Activated naive CD4-positive, alpha-beta T cell treated with anti-CD3 and anti-CD28 coated beads for 36 hours (primary cell): ENCODE measurements at regions not wholly inside any gene's neighbourhood (a gene's known extent, or its start where the extent isn't known, plus 50 kb on each side); places are given as distances from the start of the nearest gene placed in this dataset.
A peak's percentile ranks its signal among the peaks of the same experiment; 100 is the strongest.

Experiments used
- CTCF ChIA-PET: fragments of 350-600 bp; sonication (Branson Sonifier 250); formaldehyde crosslinking; loops from one replicate; lab custom pipeline; 2021; ENCODE audit warnings: antibody characterized with exemption; lab: Charles Lee
- DNase-seq: peaks from one replicate; pipeline ENCODE4 v3.0.0-alpha.2; 2020
- H3K27ac Mint-ChIP-seq: one replicate; pipeline ENCODE4 v1.8.0; 2021; ENCODE audit warnings: mild to moderate bottlenecking, mixed read lengths
- H3K27me3 Mint-ChIP-seq: one replicate; pipeline ENCODE4 v1.8.0; 2021; ENCODE audit warnings: low read depth, mixed read lengths
- H3K36me3 Mint-ChIP-seq: one replicate; pipeline ENCODE4 v1.8.0; 2021; ENCODE audit warnings: low read depth, mixed read lengths
- H3K4me1 Mint-ChIP-seq: one replicate; pipeline ENCODE4 v1.8.0; 2021; ENCODE audit warnings: low read depth, mixed read lengths
- H3K4me3 Mint-ChIP-seq: one replicate; pipeline ENCODE4 v1.8.0; 2021; ENCODE audit warnings: mild to moderate bottlenecking, moderate library complexity, mixed read lengths
- H3K9me3 Mint-ChIP-seq: one replicate; pipeline ENCODE4 v1.8.0; 2021; ENCODE audit warnings: mixed read lengths
- intact Hi-C: fragments of 100-400 bp; cut with micrococcal nuclease; formaldehyde crosslinking; loops from one replicate; pipeline ENCODE4 v1.15.1; 2023

DNA sequence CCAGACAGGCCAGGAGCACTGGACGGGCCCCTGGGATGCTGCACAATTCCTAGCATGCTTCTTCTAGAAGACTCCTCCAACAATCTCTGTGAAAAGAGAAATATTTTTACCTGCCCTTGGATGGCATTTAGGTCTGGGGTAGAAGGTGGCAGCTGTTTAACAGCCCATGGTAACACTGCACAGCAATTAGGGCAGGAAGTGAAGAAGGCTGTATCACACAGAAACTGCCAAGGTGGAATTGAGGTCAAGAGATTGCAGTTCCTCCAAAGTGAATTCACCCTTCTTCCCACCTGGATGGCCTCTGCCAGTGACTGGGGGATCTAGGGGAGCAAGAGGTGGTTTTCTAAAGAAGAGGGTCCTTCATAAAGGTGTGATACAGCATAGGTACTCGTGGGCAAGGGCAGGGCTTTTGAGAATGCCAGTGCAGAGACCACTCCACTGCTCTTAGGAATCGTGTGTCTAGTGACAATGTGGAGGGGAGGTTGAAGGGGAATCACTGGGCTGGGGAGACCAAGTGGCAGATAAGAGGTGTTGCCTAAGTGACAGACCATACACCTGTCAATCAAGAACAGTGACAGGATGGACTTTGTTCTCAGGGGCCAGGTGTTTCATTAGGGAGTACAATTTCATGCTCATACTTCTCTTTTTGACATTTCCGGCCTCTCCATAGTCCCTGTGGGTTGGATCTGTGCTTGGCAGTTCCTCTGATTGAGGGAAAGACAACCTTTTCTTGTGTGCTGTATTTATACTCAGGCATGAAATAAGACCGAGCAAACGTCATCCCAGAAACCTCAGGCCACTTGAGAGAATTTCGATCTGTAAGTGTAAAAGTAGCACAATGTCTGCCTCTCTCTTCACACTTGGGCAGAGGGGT is 83.5 kb upstream of the BCL6 start:
- H3K36me3 Mint-ChIP-seq: no peaks in the 10 kb centered on the region
- no peaks in the 10 kb centered on the region for H3K9me3 Mint-ChIP-seq
- H3K27me3 Mint-ChIP-seq: no peaks in the 10 kb centered on the region
- CTCF ChIA-PET: no interaction called here
- intact Hi-C loops: no loop called here
- DNase-seq: no peak
- no peak overlapping the region for H3K27ac Mint-ChIP-seq
- H3K4me1 Mint-ChIP-seq: peaks cover 19% of the 10 kb centered on the region
- H3K4me3 Mint-ChIP-seq: no peak overlapping the region

- no peaks in the 10 kb centered on the region for H3K36me3 Mint-ChIP-seq
- CTCF ChIA-PET: no interaction called here
- DNase-seq: no peak
- intact Hi-C loops: no loop called here
- peaks cover 30% of the 10 kb centered on the region for H3K4me1 Mint-ChIP-seq
- H3K27ac Mint-ChIP-seq: no peak overlapping the region
- H3K9me3 Mint-ChIP-seq: peaks cover 6% of the 10 kb centered on the region
- H3K4me3 Mint-ChIP-seq: no peak overlapping the region
- H3K27me3 Mint-ChIP-seq: no peaks in the 10 kb centered on the region
Observed at GRCh38 chr3:187830181-187830580, 84.9 kb upstream of the BCL6 start.

DNA sequence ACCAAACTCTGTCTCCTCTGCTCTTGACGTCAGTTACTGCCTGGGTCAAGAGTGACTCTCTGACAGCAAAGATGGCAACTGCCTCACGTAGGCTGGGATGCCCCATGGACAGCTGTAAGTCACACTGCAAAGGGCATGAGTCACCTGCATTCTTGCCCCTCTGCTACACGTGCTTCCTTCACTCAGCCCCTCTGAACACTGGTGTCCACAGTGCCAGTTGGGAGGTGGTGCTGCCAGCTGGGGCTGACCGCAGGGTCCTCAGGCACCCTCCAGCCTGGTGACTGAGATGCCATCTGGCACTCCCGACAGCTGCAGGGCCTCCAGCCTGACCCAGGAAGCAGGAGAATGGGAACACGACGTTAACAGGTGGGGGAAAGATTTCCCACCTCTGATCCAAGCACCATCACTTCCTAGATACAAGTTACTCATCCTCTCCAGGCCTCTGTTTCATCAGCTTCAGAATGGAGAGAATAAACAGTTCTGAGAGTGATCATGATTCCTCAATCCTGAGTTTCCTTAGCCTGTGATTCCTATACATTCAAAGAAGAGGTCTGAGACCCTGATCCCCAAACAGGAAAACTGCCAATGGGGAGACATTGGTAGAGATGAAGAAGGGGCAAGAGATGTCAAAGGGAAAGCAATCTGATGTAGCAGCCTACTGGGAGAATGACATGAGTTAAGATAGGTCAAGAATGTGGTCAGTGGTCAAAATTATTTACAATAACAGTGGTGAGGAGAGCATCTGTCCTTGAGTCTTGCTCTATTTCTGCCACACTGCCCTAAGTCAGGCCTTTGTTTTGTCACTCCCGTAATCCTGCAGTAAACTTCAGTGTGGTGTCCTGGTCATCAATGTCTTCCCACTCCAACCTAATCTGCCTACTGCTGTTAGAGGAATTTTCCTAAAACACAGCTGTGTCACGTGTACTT is 86.1 kb upstream of the BCL6 start:
- no peak for DNase-seq
- intact Hi-C loops: loop anchor here (1.0 kb wide), 2 partner anchors 24 to 83 kb away; no protein-coding TSS in a partner anchor
- Mint-ChIP-seq H3K9me3 (peaks cover 6% of the 10 kb centered on the region), H3K4me3 (no peak overlapping the region), H3K27ac (no peak overlapping the region), H3K36me3 (no peaks in the 10 kb centered on the region), H3K4me1 (peaks cover 30% of the 10 kb centered on the region), H3K27me3 (no peaks in the 10 kb centered on the region)
- CTCF ChIA-PET: interaction anchor here (0.6 to 1.2 kb wide), 3 partner anchors 25 to 84 kb away, joined by 3 to 6 read pairs (median 4); no protein-coding TSS in a partner anchor

DNA sequence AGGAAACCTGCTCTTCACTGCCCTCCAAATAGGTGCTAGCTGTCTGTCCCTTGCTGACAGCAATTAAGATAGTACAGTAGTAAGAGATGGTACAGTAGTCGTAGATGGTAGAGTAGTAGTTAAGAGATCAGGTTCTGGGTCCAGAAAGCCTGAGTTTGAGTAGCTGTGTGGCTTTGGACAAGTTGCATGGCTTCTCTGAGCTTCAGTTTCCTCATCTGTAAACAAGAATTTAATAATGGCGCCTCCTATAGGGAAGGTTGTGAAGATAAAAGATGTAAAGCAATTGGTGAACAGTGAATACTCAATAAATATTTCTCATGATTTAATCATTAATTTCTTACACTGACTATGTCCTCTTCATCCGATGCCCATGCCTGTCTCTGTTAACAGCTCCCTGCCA is 86.9 kb upstream of the BCL6 start:
- H3K4me3 Mint-ChIP-seq: no peak overlapping the region

DNA sequence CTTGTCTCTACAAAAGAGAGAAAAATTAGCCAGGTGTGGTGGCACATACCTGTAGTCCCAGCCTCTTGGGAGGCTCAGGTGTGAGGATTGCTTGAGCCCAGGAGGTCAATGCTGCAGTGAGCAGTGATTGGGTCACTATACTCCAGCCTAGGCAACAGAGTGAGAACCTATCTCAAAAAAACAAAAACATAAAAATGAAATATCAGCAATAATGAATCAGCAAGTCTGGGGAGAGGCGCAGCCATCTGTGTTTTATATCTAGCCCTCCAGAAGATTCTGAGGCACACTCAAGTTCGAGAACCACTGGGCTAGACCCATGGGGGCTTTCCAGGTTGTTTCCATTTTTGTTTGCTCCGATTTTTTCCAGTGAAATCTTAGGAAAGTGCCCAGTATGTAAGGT is 88.1 kb upstream of the BCL6 start:
- H3K36me3 Mint-ChIP-seq: no peaks in the 10 kb centered on the region
- no peak overlapping the region for H3K4me3 Mint-ChIP-seq
- peaks cover 30% of the 10 kb centered on the region for H3K4me1 Mint-ChIP-seq
- CTCF ChIA-PET: no interaction called here
- peaks cover 6% of the 10 kb centered on the region for H3K9me3 Mint-ChIP-seq
- no peak for DNase-seq
- H3K27me3 Mint-ChIP-seq: no peaks in the 10 kb centered on the region
- intact Hi-C loops: no loop called here
- H3K27ac Mint-ChIP-seq: no peak overlapping the region

More for the DNA sequence above, 86.9 kb upstream of the BCL6 start:
- CTCF ChIA-PET: interaction anchor here (0.6 to 1.2 kb wide), 4 partner anchors 26 to 1030 kb away, joined by 3 to 6 read pairs (median 4); no protein-coding TSS in a partner anchor
- H3K36me3 Mint-ChIP-seq: no peaks in the 10 kb centered on the region
- H3K4me1 Mint-ChIP-seq: peaks cover 30% of the 10 kb centered on the region
- H3K27ac Mint-ChIP-seq: peak overlapping the region; percentile 17
- no peaks in the 10 kb centered on the region for H3K27me3 Mint-ChIP-seq
- DNase-seq: no peak
- H3K9me3 Mint-ChIP-seq: peaks cover 6% of the 10 kb centered on the region
- intact Hi-C loops: loop anchor here (1.0 kb wide), 2 partner anchors 25 to 84 kb away; no protein-coding TSS in a partner anchor

DNA sequence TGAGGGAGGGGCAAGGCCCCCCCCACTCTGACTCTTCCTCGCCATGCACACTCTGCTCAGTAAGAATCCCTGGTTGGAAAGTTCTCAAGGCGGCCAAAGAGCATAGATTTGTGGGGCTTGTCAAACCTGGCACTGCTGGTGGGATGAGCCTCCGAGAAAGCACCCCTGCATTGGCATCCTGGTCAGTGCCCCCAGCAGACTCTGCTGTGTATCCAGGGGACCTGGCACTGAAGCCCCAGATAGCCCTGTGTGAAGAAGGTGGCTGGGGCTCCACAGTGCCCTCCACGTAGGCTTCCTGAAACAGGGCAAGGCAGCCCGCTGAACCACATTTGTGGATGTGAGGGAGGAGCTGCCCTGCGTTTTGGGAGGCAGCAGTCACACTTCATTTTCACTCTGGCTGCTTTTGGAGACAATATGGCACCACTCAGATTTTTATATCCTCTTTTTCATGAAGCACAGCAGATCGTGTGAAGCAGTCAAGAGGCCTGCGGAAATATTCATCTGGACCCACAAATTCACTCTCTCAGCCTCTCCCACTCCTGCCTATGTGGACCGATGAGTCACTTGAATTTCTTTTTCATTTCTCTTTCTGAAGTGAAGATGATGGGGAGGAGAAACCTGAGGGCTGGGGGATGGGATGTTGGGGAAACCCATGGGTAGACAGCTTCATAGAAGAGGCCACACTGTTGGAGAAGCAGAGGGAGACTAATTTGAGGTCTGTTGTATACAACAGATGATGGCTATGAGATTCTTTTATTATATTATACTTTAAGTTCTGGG is 88.7 kb upstream of the BCL6 start:
- H3K9me3 Mint-ChIP-seq: peaks cover 6% of the 10 kb centered on the region
- peaks cover 25% of the 10 kb centered on the region for H3K4me1 Mint-ChIP-seq
- no peaks in the 10 kb centered on the region for H3K36me3 Mint-ChIP-seq
- CTCF ChIA-PET: no interaction called here
- DNase-seq: peak; percentile 69
- no peaks in the 10 kb centered on the region for H3K27me3 Mint-ChIP-seq
- peak overlapping the region; percentile 44 for H3K27ac Mint-ChIP-seq
- no peak overlapping the region for H3K4me3 Mint-ChIP-seq
- intact Hi-C loops: no loop called here

DNA sequence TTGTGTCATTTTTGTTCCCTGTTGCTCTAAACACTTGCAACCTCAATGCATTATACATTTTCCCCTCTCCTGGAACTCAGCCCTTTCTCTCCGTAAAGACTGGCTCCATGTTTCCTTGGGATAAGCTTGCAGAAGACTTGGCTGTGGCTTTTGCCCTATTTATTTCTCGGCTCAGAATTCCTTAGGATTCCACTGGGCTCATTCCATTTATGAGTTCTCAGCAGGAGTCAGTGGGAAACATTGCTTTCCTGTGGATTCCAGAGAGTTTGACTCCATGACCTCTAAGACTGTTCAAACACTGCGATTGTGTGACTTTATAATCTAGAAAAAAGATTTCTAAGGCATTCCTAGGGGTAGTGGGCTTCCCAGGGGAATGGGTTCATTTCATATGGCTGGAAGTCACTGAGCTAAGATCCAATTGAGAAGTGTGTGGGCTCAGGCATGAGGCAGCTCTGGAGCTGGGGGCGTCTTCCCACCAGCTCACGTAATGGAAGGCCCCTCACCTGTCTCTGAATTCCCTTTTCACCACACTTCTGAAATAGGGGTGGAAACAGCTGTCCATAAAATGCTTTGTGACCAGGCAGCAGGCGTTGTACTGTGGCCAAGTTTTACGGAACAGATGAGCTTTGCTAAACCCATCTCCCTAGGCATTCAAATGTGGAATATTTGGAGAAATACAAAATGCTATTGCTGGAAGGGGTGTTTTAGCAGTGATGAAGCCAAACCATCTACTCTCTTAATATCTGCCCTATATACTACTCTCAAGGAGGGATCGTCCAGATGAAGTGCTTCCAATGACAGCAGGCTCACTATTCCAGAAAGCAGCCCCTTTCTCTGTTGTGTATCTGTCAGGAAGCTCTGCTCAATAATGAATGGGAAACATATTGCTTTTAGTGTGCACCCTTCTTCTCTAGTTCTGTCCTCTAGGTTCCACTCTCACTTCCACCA is 91.8 kb upstream of the BCL6 start:
- peaks cover 6% of the 10 kb centered on the region for H3K9me3 Mint-ChIP-seq
- CTCF ChIA-PET: interaction anchor here (1.1 kb wide), 1 partner anchor 97 kb away, joined by 5 read pairs; no protein-coding TSS in a partner anchor
- peaks cover 3% of the 10 kb centered on the region for H3K27me3 Mint-ChIP-seq
- H3K36me3 Mint-ChIP-seq: no peaks in the 10 kb centered on the region
- no peak for DNase-seq
- no peak overlapping the region for H3K27ac Mint-ChIP-seq
- no peak overlapping the region for H3K4me3 Mint-ChIP-seq
- intact Hi-C loops: no loop called here
- peaks cover 20% of the 10 kb centered on the region for H3K4me1 Mint-ChIP-seq

DNA sequence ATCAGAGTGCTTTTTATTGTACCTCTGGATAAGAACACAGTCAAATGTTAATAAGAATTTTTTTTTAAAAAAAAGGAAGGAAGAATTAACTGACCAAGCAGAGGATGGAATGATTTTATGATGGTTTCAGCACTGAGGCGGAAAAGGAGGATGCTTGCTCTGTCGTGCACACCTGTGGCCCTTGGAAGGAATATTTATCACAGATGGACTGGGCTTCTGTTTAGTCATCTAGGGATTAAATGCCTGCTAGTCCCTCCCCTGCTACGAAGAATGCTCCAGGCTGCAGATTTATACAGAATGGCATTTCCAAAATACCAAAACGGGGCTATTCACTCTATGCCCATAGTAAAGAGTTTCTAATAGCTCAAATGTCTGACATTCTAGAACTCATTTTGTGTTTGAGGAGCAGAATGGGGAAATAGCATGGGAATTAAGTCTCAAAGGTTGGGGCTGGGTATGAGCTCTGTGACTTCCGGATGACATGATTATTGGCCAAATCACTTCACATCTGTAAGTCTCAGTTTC is 92.8 kb upstream of the BCL6 start:
- intact Hi-C loops: no loop called here
- Mint-ChIP-seq H3K9me3 (peaks cover 6% of the 10 kb centered on the region), H3K27ac (no peak overlapping the region), H3K36me3 (no peaks in the 10 kb centered on the region), H3K27me3 (peaks cover 3% of the 10 kb centered on the region), H3K4me1 (peaks cover 17% of the 10 kb centered on the region), H3K4me3 (no peak overlapping the region)
- no peak for DNase-seq
- CTCF ChIA-PET: no interaction called here

- intact Hi-C loops: no loop called here
- peaks cover 6% of the 10 kb centered on the region for H3K9me3 Mint-ChIP-seq
- H3K27ac Mint-ChIP-seq: no peak overlapping the region
- peaks cover 3% of the 10 kb centered on the region for H3K27me3 Mint-ChIP-seq
- H3K4me3 Mint-ChIP-seq: no peak overlapping the region
- no peaks in the 10 kb centered on the region for H3K36me3 Mint-ChIP-seq
- peaks cover 7% of the 10 kb centered on the region for H3K4me1 Mint-ChIP-seq
- DNase-seq: no peak
- CTCF ChIA-PET: no interaction called here
Observed at GRCh38 chr3:187839422-187839821, 94.2 kb upstream of the BCL6 start.

DNA sequence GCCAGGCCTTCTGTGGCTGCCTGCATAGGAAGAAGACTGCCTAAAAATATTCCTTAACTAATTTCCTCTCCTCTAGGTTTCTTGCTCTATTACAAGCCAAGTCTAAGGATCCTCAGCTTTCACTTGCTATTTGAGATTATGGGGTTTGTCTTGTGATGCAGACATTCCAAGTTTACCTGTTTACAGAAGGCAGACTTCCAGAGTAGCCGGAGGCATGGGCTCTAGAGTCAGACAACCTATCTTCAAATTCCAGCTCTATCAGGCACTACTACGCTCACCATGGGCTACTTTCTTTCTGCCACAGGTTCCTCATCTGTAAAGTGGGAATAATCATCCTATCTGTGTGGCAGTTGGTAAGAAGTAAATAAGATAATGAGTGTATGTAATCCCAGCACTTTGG is 95.6 kb upstream of the BCL6 start:
- Mint-ChIP-seq H3K27ac (no peak overlapping the region), H3K4me1 (no peaks in the 10 kb centered on the region), H3K27me3 (peaks cover 5% of the 10 kb centered on the region), H3K36me3 (no peaks in the 10 kb centered on the region), H3K4me3 (no peak overlapping the region), H3K9me3 (no peaks in the 10 kb centered on the region)
- CTCF ChIA-PET: no interaction called here
- intact Hi-C loops: no loop called here
- no peak for DNase-seq

DNA sequence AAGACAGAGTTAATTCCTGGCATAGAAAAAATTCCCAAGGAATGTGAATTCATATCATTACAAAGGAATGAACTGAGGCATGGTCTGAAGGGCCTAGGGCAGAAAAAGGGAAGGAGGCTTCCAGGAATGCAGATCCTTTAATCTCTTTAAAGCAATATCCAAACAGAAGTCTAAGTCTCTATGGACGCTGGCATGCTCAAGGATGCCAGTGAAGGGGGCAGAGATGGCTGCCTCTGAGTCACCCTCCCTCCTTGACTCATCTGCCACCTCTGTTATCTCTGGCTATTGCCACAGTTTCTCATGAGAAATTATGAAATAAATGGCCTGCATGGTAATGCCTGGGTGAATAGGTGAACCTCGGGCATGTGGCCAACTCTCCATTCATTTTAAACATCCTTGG is 96.3 kb upstream of the BCL6 start:
- CTCF ChIA-PET: no interaction called here
- no peak for DNase-seq
- Mint-ChIP-seq H3K9me3 (no peaks in the 10 kb centered on the region), H3K27me3 (peaks cover 5% of the 10 kb centered on the region), H3K4me3 (no peak overlapping the region), H3K4me1 (no peaks in the 10 kb centered on the region), H3K27ac (no peak overlapping the region), H3K36me3 (no peaks in the 10 kb centered on the region)
- intact Hi-C loops: no loop called here
